ENCODE measurements at regions not wholly inside any gene's neighbourhood (a gene's known extent, or its start where the extent isn't known, plus 50 kb on each side); places are given as distances from the start of the nearest gene placed in this dataset.

- TF ChIP-seq POLR2A (IDR thresholded peaks at IDR 0.05) (no peak), CTCF (IDR thresholded peaks at IDR 0.05) (no peak)
Measured at GRCh38 chr1:58909914-58910681, 126.3 kb upstream of the JUN start.
